ENCODE measurements at regions not wholly inside any gene's neighbourhood (a gene's known extent, or its start where the extent isn't known, plus 50 kb on each side); places are given as distances from the start of the nearest gene placed in this dataset.

- POLR2A ChIA-PET: no interaction called here
- Mint-ChIP-seq H3K36me3 (ENCODE audit: low read depth) (no peaks in the 10 kb centered on the region), H3K4me1 (peaks cover 2% of the 10 kb centered on the region), H3K4me3 (no peak overlapping the region), H3K27ac (no peak overlapping the region), H3K9me3 (no peaks in the 10 kb centered on the region), H3K27me3 (no peaks in the 10 kb centered on the region)
- CTCF ChIA-PET: interaction anchor here (0.7 kb wide), 1 partner anchor 11 kb away, joined by 3 read pairs; no protein-coding TSS in a partner anchor
- DNase-seq: no peak
Measured at GRCh38 chr1:96367791-96368190, 353.8 kb upstream of the PTBP2 start.

- Mint-ChIP-seq H3K4me3 (no peak overlapping the region), H3K4me1 (no peaks in the 10 kb centered on the region), H3K27ac (no peak overlapping the region), H3K27me3 (no peaks in the 10 kb centered on the region), H3K9me3 (no peaks in the 10 kb centered on the region), H3K36me3 (ENCODE audit: low read depth) (no peaks in the 10 kb centered on the region)
- DNase-seq: no peak
- ChIA-PET POLR2A (no interaction called here), CTCF (no interaction called here)
Measured at GRCh38 chr1:96370757-96371156, 350.8 kb upstream of the PTBP2 start.

- CTCF ChIA-PET: no interaction called here
- DNase-seq: no peak
- Mint-ChIP-seq H3K4me1 (no peaks in the 10 kb centered on the region), H3K9me3 (no peaks in the 10 kb centered on the region), H3K27me3 (no peaks in the 10 kb centered on the region), H3K36me3 (ENCODE audit: low read depth) (no peaks in the 10 kb centered on the region), H3K27ac (no peak overlapping the region), H3K4me3 (no peak overlapping the region)
- POLR2A ChIA-PET: no interaction called here
Measured at GRCh38 chr1:96372881-96373280, 348.7 kb upstream of the PTBP2 start.

DNA sequence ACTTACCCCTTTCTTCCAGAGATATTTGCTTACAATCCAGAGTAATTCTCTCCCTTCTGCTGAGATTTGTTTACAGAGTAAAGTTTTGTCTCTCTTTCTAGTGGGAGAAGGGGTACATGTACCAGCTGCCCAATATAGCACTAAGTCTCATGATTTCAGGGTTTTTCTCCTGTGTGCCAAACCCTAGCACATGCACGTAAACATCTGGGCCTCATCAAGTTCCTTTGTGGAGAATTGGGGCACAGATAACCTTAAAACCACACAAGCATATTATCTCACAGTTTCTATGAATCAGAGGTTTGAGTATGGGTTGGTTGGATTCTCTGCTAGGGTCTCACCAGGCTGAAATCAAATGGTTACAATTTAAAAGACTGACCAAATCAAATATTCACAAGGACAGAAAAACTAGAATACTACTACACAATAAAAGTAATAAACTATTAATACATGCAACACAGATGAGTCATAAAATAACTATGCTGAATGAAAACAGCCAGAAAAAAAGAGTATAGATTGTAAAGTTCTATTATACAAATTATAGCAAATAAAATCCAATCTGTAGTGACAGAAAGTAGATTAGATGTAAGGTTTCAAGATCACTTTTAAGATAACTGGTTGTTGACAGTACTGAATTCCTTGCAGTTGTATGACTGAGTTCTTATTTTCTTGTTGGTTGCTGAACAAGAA lies 347.4 kb upstream of the PTBP2 start:
- H3K27ac Mint-ChIP-seq: no peak overlapping the region
- no peak overlapping the region for H3K4me3 Mint-ChIP-seq
- H3K36me3 Mint-ChIP-seq (ENCODE audit: low read depth): no peaks in the 10 kb centered on the region
- ChIA-PET CTCF (no interaction called here), POLR2A (no interaction called here)
- H3K4me1 Mint-ChIP-seq: no peaks in the 10 kb centered on the region
- no peaks in the 10 kb centered on the region for H3K27me3 Mint-ChIP-seq
- no peaks in the 10 kb centered on the region for H3K9me3 Mint-ChIP-seq
- no peak for DNase-seq

DNA sequence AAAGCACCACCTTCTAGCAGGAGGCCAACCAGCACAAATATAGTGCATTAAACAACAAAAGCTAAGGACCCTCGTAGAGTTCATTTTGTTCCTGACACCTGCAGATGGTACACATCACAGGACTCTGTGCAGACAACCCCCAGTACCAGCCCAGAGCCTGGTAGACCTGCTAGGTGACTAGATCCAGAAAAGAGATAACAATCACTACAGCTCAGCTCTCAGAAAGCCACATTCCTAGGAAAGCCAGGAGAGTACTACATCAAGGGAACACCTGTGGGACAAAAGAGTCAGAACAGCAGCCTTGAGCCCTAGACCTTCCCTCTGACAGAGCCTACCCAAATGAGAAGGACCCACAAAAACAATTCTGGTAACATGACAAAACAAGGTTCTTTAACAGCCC lies 344.7 kb upstream of the PTBP2 start:
- POLR2A ChIA-PET: no interaction called here
- Mint-ChIP-seq H3K36me3 (ENCODE audit: low read depth) (no peaks in the 10 kb centered on the region), H3K4me3 (no peak overlapping the region), H3K27ac (no peak overlapping the region), H3K4me1 (no peaks in the 10 kb centered on the region), H3K9me3 (no peaks in the 10 kb centered on the region), H3K27me3 (no peaks in the 10 kb centered on the region)
- CTCF ChIA-PET: no interaction called here
- no peak for DNase-seq

- Mint-ChIP-seq H3K4me3 (no peak overlapping the region), H3K27ac (no peak overlapping the region), H3K4me1 (no peaks in the 10 kb centered on the region), H3K9me3 (peaks cover 5% of the 10 kb centered on the region), H3K36me3 (ENCODE audit: low read depth) (no peaks in the 10 kb centered on the region), H3K27me3 (no peaks in the 10 kb centered on the region)
- DNase-seq: no peak
- CTCF ChIA-PET: no interaction called here
- POLR2A ChIA-PET: no interaction called here
Measured at GRCh38 chr1:96384611-96385010, 337.0 kb upstream of the PTBP2 start.

- Mint-ChIP-seq H3K4me1 (no peaks in the 10 kb centered on the region), H3K4me3 (no peak overlapping the region), H3K36me3 (ENCODE audit: low read depth) (no peaks in the 10 kb centered on the region), H3K27ac (no peak overlapping the region), H3K9me3 (no peaks in the 10 kb centered on the region), H3K27me3 (no peaks in the 10 kb centered on the region)
- POLR2A ChIA-PET: no interaction called here
- DNase-seq: no peak
- CTCF ChIA-PET: no interaction called here
Measured at GRCh38 chr1:96387785-96388184, 333.8 kb upstream of the PTBP2 start.

GRCh38 chr1:96388421-96389310 lies 332.9 kb upstream of the PTBP2 start:
- no peaks in the 10 kb centered on the region for H3K4me1 Mint-ChIP-seq
- H3K27me3 Mint-ChIP-seq: no peaks in the 10 kb centered on the region
- H3K27ac Mint-ChIP-seq: no peak overlapping the region
- H3K9me3 Mint-ChIP-seq: no peaks in the 10 kb centered on the region
- CTCF ChIA-PET: no interaction called here
- no peaks in the 10 kb centered on the region for H3K36me3 Mint-ChIP-seq (ENCODE audit: low read depth)
- no peak overlapping the region for H3K4me3 Mint-ChIP-seq
- DNase-seq: no peak
- POLR2A ChIA-PET: no interaction called here

GRCh38 chr1:96400089-96400488 lies 321.5 kb upstream of the PTBP2 start:
- no peaks in the 10 kb centered on the region for H3K9me3 Mint-ChIP-seq
- H3K4me3 Mint-ChIP-seq: no peak overlapping the region
- H3K27me3 Mint-ChIP-seq: no peaks in the 10 kb centered on the region
- no peak for DNase-seq
- H3K36me3 Mint-ChIP-seq (ENCODE audit: low read depth): no peaks in the 10 kb centered on the region
- CTCF ChIA-PET: no interaction called here
- POLR2A ChIA-PET: no interaction called here
- no peak overlapping the region for H3K27ac Mint-ChIP-seq
- H3K4me1 Mint-ChIP-seq: no peaks in the 10 kb centered on the region

GRCh38 chr1:96409087-96409486 lies 312.5 kb upstream of the PTBP2 start:
- Mint-ChIP-seq H3K36me3 (ENCODE audit: low read depth) (no peaks in the 10 kb centered on the region), H3K9me3 (peaks cover 3% of the 10 kb centered on the region), H3K27me3 (no peaks in the 10 kb centered on the region), H3K27ac (no peak overlapping the region), H3K4me1 (no peaks in the 10 kb centered on the region), H3K4me3 (no peak overlapping the region)
- POLR2A ChIA-PET: no interaction called here
- DNase-seq: no peak
- CTCF ChIA-PET: no interaction called here

- H3K4me3 Mint-ChIP-seq: no peak overlapping the region
- H3K9me3 Mint-ChIP-seq: peaks cover 3% of the 10 kb centered on the region
- no peaks in the 10 kb centered on the region for H3K27me3 Mint-ChIP-seq
- DNase-seq: no peak
- POLR2A ChIA-PET: no interaction called here
- no peaks in the 10 kb centered on the region for H3K4me1 Mint-ChIP-seq
- H3K27ac Mint-ChIP-seq: no peak overlapping the region
- CTCF ChIA-PET: no interaction called here
- H3K36me3 Mint-ChIP-seq (ENCODE audit: low read depth): no peaks in the 10 kb centered on the region
Measured at GRCh38 chr1:96409689-96410088, 311.9 kb upstream of the PTBP2 start.

DNA sequence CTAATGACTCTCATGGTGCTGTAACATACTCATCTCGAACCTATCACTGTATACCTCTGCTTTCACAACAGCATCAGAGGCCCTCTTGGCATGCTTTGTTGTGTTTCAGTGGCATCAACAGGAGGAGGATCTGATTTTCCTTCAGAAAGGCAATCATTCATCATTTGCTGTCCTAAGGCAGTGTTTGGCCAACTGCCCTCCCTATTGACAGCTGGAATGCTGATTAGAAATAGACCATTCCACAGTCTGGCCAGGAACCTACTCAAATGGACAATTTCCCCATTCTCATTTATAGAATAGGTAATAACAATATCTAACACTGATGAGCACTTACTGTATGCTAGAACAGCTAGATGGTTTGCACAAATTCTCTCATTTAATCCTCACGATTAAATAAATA lies 310.6 kb upstream of the PTBP2 start:
- Mint-ChIP-seq H3K9me3 (peaks cover 6% of the 10 kb centered on the region), H3K27me3 (no peaks in the 10 kb centered on the region), H3K27ac (no peak overlapping the region), H3K36me3 (ENCODE audit: low read depth) (no peaks in the 10 kb centered on the region), H3K4me1 (no peaks in the 10 kb centered on the region), H3K4me3 (no peak overlapping the region)
- ChIA-PET POLR2A (no interaction called here), CTCF (no interaction called here)
- DNase-seq: no peak

DNA sequence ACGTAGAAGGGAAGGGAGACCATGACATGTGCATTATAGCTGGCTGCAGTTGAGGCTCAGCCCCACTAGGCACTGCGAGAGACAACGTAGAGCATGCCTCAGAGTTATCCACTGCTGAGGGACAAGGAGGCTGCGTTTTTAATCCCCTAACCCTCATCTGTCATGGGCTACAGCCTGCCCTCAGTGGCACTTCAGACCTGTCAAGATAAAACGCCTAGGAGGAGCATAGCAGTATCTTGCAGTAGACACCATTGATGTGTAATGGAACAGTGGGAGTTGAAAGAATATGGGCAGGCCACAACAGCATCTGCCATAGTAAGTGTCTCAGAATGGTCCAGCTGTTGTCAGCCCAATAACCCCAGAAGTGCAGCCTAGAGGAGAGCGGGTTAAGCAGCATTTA lies 307.0 kb upstream of the PTBP2 start:
- Mint-ChIP-seq H3K9me3 (peaks cover 7% of the 10 kb centered on the region), H3K4me3 (no peak overlapping the region), H3K36me3 (ENCODE audit: low read depth) (no peaks in the 10 kb centered on the region), H3K27me3 (no peaks in the 10 kb centered on the region), H3K27ac (no peak overlapping the region), H3K4me1 (no peaks in the 10 kb centered on the region)
- no peak for DNase-seq
- ChIA-PET POLR2A (no interaction called here), CTCF (no interaction called here)

- ChIA-PET POLR2A (no interaction called here), CTCF (no interaction called here)
- Mint-ChIP-seq H3K27ac (no peak overlapping the region), H3K36me3 (ENCODE audit: low read depth) (no peaks in the 10 kb centered on the region), H3K4me3 (no peak overlapping the region), H3K4me1 (no peaks in the 10 kb centered on the region), H3K9me3 (peaks cover 7% of the 10 kb centered on the region), H3K27me3 (no peaks in the 10 kb centered on the region)
- DNase-seq: no peak
Measured at GRCh38 chr1:96416111-96416595, 305.4 kb upstream of the PTBP2 start.
